Epithelial cell of esophagus (primary cell): ENCODE measurements at regions not wholly inside any gene's neighbourhood (a gene's known extent, or its start where the extent isn't known, plus 50 kb on each side); places are given as distances from the start of the nearest gene placed in this dataset.
"Not testable (repeated sequence)": the region's sequence is repeated elsewhere in the genome, so short reads cannot be mapped to it uniquely, and the experiment has no call there.

Experiments used
- DNase-seq: peaks from one replicate; pipeline ENCODE4 v3.0.0; 2010; ENCODE audit warnings: low read depth
- H3K4me3 ChIP-seq: 2 replicates; pipeline ENCODE4 v1.5.1; 2011; ENCODE audit warnings: mild to moderate bottlenecking, low read length, control low read depth
- CTCF ChIP-seq: IDR thresholded peaks from 2 replicates; pipeline ENCODE4 v1.5.1; 2011; ENCODE audit warnings: low read depth, mild to moderate bottlenecking, low read length, control low read depth, inconsistent platforms; ENCODE audit not compliant: insufficient read depth; ENCODE audit errors: missing control alignments

GRCh38 chr5:53262348-53262970 lies 152.9 kb upstream of the MOCS2 start:
- no peak overlapping the region for H3K4me3 ChIP-seq
- peak; percentile 77 for DNase-seq
- TF ChIP-seq CTCF: peak; percentile 73

- no peak for DNase-seq
- no peak overlapping the region for H3K4me3 ChIP-seq
- no peak for TF ChIP-seq CTCF
Observed at GRCh38 chr5:53263151-53263550, 153.6 kb upstream of the MOCS2 start.

- peak; percentile 52 for DNase-seq
- TF ChIP-seq CTCF: no peak
- no peak overlapping the region for H3K4me3 ChIP-seq
Observed at GRCh38 chr5:53265043-53265442, 155.5 kb upstream of the MOCS2 start.

- H3K4me3 ChIP-seq, DNase-seq: not testable (repeated sequence)
Observed at GRCh38 chr5:53268241-53268640, 158.7 kb upstream of the MOCS2 start.

- no peak for TF ChIP-seq CTCF
- DNase-seq: no peak
- no peak overlapping the region for H3K4me3 ChIP-seq
Observed at GRCh38 chr5:53275666-53276065, 166.1 kb upstream of the MOCS2 start.

- TF ChIP-seq CTCF: no peak
- no peak for DNase-seq
- no peak overlapping the region for H3K4me3 ChIP-seq
Observed at GRCh38 chr5:53276825-53277224, 167.3 kb upstream of the MOCS2 start.

- no peak overlapping the region for H3K4me3 ChIP-seq
- DNase-seq: no peak
- TF ChIP-seq CTCF: no peak
Observed at GRCh38 chr5:53277491-53277890, 167.9 kb upstream of the MOCS2 start.
